ENCODE measurements at regions not wholly inside any gene's neighbourhood (a gene's known extent, or its start where the extent isn't known, plus 50 kb on each side); places are given as distances from the start of the nearest gene placed in this dataset.

DNA sequence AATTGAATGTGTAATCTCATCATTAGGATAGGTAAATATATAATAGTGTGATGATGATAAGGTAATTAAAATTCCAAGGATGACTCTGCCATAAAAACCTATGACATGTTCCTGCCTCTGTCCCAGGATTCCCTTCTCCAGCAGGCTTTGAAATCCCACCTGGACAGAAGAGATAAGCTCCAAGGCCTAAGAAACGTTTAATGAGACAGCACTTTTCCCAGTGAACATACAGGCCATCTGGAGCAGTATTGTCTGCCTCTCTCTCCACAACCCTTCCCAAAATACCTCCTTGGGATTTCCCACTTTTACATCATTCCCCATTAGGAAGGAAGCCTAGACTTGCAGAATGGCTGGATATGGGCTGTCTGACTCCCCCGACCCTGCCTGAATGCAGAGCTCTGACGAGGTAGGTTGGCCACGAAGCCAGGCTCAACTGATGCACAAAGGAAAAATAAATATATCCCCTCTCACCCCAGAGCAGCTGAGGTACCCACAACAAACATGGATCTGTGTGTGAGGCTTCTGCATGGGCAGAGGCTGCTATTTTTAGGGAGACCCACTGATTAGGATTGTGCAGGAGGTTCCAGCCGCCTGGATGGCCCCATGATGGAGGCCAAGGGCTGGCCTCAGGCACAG, 71.0 kb downstream of the TMPRSS5 start:
- peak overlapping the region in 1 of 2 donors; percentile 20 for H3K27ac ChIP-seq
- intact Hi-C loops (cut with DNase I) = loop anchor here (5.0 kb wide), 1 partner anchor 63 kb away; no protein-coding TSS in a partner anchor
- peaks cover 4 to 19% of the 10 kb centered on the region in 2 donors for H3K4me1 ChIP-seq
- peaks cover 0 to 5% of the 10 kb centered on the region in 2 donors for H3K9me3 ChIP-seq
- TF ChIP-seq, protein P1, sequence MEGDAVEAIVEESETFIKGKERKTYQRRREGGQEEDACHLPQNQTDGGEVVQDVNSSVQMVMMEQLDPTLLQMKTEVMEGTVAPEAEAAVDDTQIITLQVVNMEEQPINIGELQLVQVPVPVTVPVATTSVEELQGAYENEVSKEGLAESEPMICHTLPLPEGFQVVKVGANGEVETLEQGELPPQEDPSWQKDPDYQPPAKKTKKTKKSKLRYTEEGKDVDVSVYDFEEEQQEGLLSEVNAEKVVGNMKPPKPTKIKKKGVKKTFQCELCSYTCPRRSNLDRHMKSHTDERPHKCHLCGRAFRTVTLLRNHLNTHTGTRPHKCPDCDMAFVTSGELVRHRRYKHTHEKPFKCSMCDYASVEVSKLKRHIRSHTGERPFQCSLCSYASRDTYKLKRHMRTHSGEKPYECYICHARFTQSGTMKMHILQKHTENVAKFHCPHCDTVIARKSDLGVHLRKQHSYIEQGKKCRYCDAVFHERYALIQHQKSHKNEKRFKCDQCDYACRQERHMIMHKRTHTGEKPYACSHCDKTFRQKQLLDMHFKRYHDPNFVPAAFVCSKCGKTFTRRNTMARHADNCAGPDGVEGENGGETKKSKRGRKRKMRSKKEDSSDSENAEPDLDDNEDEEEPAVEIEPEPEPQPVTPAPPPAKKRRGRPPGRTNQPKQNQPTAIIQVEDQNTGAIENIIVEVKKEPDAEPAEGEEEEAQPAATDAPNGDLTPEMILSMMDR (IDR thresholded peaks at IDR 0.05) = no peak
- no peaks in the 10 kb centered on the region for H3K27me3 ChIP-seq
- DNase-seq (ENCODE audit: low spot score in 2 of 2) = no peak
- H3K4me3 ChIP-seq = no peak overlapping the region
- no peaks in the 10 kb centered on the region for H3K36me3 ChIP-seq

DNA sequence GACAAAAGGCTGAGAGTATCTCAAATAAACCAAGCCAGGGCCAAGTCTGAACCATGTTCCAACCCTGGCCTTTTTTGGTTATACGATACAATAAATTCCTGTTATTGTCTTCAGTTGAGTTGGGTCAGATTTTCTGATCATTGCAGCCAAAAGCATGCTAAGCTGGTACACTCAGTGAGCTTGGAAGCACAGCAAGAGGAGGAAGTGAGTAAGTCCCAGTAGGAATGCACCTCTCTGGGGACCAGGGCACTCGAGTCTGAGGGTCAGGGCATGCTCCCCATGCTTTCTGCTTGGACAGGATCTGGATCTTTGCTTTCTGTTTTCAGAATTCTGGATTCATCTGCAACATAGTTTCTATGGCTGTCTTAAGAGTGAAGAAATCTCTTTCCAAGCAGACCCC, 73.1 kb downstream of the TMPRSS5 start:
- peaks cover 0 to 5% of the 10 kb centered on the region in 2 donors for H3K9me3 ChIP-seq
- peaks cover 4 to 19% of the 10 kb centered on the region in 2 donors for H3K4me1 ChIP-seq
- H3K27ac ChIP-seq = peak overlapping the region; percentile 93 to 97
- DNase-seq (ENCODE audit: low spot score in 2 of 2) = peak in 1 of 2 donors; percentile 91
- intact Hi-C loops (cut with DNase I) = loop anchor here (2.0 to 5.0 kb wide), 3 partner anchors 14 to 61 kb away; no protein-coding TSS in a partner anchor
- H3K36me3 ChIP-seq = no peaks in the 10 kb centered on the region
- H3K4me3 ChIP-seq = no peak overlapping the region
- H3K27me3 ChIP-seq = no peaks in the 10 kb centered on the region
- TF ChIP-seq, protein P1 (IDR thresholded peaks at IDR 0.05) = no peak

GRCh38 chr11:113629562-113629961, 76.5 kb downstream of the TMPRSS5 start:
- Histone ChIP-seq H3K27ac (no peak overlapping the region), H3K4me3 (no peak overlapping the region), H3K27me3 (no peaks in the 10 kb centered on the region), H3K9me3 (no peaks in the 10 kb centered on the region), H3K36me3 (no peaks in the 10 kb centered on the region), H3K4me1 (peaks cover 4 to 19% of the 10 kb centered on the region in 2 donors)
- TF ChIP-seq, protein P1 (IDR thresholded peaks at IDR 0.05) = no peak
- intact Hi-C loops (cut with DNase I) = no loop called here
- DNase-seq (ENCODE audit: low spot score in 2 of 2) = no peak

- no peak overlapping the region for H3K4me3 ChIP-seq
- intact Hi-C loops (cut with DNase I) = no loop called here
- no peak for DNase-seq (ENCODE audit: low spot score in 2 of 2)
- H3K4me1 ChIP-seq = peaks cover 4 to 19% of the 10 kb centered on the region in 2 donors
- H3K9me3 ChIP-seq = no peaks in the 10 kb centered on the region
- H3K36me3 ChIP-seq = no peaks in the 10 kb centered on the region
- no peak overlapping the region for H3K27ac ChIP-seq
- H3K27me3 ChIP-seq = no peaks in the 10 kb centered on the region
- TF ChIP-seq, protein P1 (IDR thresholded peaks at IDR 0.05) = no peak
Measured at GRCh38 chr11:113628912-113629311, 77.2 kb downstream of the TMPRSS5 start.

- H3K36me3 ChIP-seq = no peaks in the 10 kb centered on the region
- no peak for DNase-seq (ENCODE audit: low spot score in 2 of 2)
- TF ChIP-seq, protein P1 (IDR thresholded peaks at IDR 0.05) = no peak
- intact Hi-C loops (cut with DNase I) = no loop called here
- no peak overlapping the region for H3K4me3 ChIP-seq
- H3K4me1 ChIP-seq = peaks cover 4 to 12% of the 10 kb centered on the region in 2 donors
- H3K9me3 ChIP-seq = no peaks in the 10 kb centered on the region
- H3K27me3 ChIP-seq = no peaks in the 10 kb centered on the region
- H3K27ac ChIP-seq = no peak overlapping the region
Measured at GRCh38 chr11:113627946-113628345, 78.2 kb downstream of the TMPRSS5 start.
